H54 (cell line): ENCODE measurements at regions not wholly inside any gene's neighbourhood (a gene's known extent, or its start where the extent isn't known, plus 50 kb on each side); places are given as distances from the start of the nearest gene placed in this dataset.

Experiments used
- DNase-seq: peaks from one replicate; pipeline ENCODE4 v3.0.0; 2011; ENCODE audit warnings: low spot score, mixed read lengths; ENCODE audit not compliant: insufficient read length
- FAIRE-seq: peaks from 3 replicates; lab custom pipeline; 2011; peaks lifted over from hg19 to GRCh38; lab: Jason Lieb, UNC
- POLR2A ChIP-seq: IDR thresholded peaks from 2 replicates; pipeline ENCODE4 v1.6.1; 2011; ENCODE audit warnings: low read depth, mild to moderate bottlenecking, low read length

DNA sequence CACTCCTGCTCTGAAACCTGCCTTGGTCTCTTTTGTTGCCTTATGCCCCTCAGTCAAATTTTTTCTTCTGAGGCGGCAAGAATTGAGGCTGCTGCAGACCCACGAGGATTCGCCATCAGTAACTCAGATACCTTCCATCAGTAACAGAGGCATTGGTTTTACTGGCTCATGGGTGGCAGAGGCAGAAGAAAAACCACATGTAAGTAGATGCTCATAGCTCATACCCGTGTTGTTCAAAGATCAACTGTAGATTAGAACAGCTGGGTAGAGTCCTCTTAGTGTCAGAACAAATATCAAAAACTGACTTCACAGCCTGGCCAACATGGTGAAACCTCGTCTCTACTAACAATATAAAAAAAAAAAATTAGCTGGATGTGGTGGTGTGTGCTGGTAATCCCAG lies 598.0 kb upstream of the SOX11 start:
- DNase-seq = no peak
- no peak for FAIRE-seq
- TF ChIP-seq POLR2A = no peak

DNA sequence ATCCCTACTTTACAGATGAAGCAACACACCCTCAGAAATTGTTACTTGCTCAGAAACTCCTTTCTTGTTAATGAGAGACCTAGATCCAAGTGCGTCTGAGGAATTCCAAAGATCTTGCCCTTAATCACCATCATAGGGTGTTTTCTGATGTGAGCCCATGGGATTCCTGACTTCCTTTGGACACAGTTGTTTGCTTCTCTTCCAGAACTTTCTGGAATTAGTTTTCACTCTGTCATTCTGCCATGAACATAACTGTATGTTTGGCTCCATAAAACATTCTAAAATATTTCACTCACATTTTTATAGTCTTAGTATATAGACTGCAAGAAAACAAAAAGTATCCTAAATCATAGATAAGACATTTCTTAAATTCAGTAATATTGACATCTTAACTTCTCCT lies 593.9 kb upstream of the SOX11 start:
- no peak for DNase-seq
- FAIRE-seq = no peak
- no peak for TF ChIP-seq POLR2A

DNA sequence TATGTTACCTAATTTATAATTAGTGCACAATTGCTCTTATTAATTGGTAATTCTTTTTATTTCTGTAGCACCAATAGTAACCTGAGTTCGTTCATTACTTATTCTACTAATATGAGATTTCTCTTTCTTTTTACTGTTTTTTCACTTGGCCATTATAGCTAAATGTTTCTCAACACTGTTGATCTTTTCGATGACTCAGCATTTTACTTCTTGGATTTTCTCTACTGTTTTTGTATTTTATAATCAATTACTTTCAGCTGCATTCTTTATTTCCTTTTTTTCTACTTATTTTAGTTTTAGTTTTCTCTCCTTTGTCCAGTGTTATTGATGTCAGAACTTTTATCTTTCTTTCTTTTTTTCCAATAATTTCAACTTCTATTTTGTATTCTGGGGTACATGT lies 589.4 kb upstream of the SOX11 start:
- FAIRE-seq (no peak), DNase-seq (no peak)
- no peak for TF ChIP-seq POLR2A

DNA sequence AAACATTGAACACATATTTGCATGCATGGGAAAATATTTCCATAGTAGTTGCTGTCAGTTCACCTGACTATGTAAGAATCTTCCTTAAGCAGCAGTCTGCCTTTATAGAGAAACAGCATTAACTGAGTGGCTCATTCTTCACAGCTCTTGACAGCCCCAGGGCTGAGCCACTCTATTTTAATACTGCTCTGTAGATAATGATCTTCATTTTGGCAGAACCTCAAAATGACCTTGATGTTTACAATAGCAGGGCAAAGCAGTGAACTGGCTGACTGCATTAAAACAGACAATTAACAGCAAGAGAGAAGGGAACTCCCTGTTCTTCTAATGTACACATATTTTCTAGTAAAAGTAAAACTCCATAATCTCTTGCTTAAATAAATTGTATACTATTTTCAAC lies 580.6 kb upstream of the SOX11 start:
- no peak for FAIRE-seq
- TF ChIP-seq POLR2A = no peak
- DNase-seq = no peak

DNA sequence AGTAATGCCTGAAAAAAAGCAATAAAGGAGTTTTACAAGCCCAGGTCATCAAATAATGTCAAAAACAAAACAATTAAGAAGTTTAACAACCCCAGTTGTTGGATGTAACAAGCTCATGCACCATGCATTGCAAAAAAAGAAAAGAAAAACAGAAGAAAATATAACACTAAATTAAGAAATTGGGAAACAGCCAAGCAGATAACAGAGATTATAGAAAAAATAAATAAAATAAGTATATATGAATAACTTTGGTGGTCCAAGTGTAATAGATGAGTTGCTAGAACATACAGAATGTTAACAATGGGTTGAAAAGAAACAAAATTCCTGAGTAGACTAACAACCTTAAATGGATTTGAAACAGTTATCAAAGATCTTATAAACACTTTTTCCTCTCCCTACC lies 573.1 kb upstream of the SOX11 start:
- no peak for FAIRE-seq
- no peak for TF ChIP-seq POLR2A
- DNase-seq = no peak

DNA sequence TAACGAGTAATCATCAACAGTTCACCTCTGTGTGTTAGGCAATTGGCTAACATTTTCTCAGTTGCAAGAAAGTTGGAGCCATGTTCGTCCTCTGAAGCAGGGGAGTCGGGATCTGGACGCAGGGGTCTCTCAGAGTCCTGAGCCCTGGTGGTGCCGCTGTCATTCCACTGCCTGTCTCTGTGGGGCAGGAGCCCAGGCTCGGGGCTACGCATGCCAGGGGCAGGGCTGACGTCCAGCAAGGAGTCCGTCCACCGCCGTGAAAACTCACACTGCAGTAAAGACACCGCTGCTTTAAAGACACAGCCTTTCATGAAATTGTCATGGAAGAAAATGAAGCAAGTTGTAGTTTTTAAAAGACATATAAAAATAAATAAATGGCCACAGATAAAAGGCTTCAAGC lies 571.1 kb upstream of the SOX11 start:
- TF ChIP-seq POLR2A = no peak
- DNase-seq (no peak), FAIRE-seq (no peak)

DNA sequence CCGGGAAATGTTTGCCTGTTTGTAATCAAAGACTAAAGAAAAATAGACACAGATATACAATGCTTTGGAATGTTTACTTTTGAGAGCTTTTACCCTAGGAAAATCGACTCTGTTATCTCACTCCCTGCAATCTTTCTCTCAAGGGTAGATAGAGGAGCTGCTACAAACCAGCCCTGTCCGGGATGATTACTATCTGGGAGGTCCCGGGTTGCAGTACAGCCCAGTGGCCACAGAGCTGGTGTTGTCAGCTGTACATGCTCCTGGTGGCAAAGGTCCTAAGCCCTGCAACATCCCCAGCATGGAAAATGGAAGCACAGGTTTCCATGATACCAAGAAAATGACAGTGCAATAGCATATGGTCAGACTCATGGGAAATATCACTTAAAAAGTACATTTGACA lies 570.5 kb upstream of the SOX11 start:
- no peak for FAIRE-seq
- no peak for TF ChIP-seq POLR2A
- DNase-seq = no peak

DNA sequence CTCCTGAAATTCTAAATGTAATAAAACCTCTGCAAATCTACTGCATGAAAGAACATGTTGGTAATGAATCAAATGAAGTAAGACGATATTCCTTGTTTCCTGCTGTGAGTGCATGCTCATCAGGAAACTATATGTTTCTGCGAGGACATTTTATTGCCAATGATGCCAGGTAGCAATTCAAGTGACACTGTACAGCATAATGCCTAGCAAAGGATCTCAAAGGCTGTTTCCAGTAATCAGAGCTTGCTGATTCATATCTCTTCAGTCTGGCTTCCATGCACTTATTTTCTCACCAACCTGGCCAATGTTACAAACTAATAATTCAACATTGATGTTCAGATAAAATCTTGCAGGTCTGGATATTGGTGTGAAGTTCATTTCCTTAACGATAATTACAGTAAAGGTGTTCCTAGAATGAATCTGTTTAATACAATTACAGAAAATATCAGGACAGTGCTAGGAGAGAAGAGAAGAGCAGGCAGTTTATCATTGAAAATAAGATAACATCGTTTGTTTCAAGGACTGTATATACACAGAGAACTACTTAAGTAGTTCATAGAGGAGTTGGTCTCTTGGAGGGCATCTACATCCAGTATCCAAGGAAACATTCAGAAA lies 568.5 kb upstream of the SOX11 start:
- DNase-seq = no peak
- no peak for TF ChIP-seq POLR2A
- FAIRE-seq = no peak

DNA sequence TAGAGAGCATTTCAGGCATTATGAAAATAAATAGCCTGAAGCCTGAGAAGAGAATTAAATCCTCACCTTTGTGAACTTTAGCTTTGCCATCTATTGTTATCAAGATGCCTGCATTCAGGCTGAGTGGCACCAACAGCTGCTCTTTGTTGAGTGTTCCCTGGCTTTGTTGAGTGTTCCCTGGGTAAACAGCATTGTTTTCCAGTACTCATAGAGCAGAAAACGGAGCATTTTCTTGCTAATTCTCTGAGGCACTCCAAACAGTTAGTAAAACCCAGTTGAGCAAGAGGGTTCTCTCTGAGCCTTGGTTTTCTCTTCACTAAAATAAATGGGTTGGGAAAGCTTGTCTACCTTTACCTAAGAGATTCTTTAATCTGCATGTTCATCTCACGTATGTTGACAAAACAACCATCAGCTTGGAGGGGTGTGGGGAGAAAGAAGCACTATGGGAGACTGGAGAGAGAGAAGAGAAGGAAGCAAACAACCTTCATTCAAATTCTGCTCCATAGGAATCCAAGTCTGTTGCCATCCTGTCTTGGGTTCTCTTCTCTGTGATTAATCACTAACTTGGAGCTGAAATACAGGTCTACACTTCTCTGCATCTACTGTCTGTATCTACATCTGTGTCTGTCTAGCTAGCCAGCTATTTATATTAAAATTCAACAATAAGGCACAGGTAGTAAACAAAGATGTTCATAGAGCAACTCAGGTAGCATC lies 567.0 kb upstream of the SOX11 start:
- FAIRE-seq (no peak), DNase-seq (no peak)
- no peak for TF ChIP-seq POLR2A

DNA sequence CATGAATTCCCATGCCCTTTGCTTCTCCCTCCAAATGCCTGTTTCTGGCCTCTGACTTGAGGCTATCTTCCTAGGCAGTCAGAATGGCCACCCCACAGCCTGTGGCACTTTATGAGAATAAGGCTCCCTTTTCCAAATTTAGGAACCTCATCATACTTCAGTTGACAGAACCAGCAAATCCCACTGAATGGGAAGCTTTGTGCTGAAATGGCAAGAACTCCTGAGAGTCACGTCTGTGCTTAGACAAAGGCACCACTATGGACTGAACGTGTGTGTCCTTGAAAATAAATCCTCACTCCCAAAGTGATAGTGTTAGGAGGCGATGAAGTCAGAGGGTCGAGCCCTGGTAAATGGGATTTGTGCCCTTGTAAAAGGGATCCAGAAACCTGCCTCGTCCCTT lies 559.9 kb upstream of the SOX11 start:
- no peak for FAIRE-seq
- no peak for TF ChIP-seq POLR2A
- no peak for DNase-seq

DNA sequence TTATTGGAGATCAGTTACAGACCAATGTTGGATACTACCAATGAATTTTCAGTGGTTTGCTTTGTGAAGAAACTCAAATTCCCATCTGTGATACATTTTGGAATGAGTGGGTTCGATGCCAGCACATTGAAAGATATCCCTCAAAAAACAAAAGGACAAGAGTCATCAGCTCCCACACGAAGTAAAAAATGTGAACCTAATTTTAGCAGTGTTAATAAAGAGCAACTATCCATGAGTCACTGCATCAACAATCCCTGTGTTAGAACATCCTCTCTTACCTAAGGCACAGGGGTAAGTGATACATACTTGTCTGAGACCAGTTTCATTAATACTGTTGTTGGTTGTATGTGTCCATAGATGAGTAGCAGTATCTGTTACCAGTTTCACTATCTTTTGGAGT lies 551.8 kb upstream of the SOX11 start:
- no peak for TF ChIP-seq POLR2A
- FAIRE-seq (no peak), DNase-seq (no peak)

DNA sequence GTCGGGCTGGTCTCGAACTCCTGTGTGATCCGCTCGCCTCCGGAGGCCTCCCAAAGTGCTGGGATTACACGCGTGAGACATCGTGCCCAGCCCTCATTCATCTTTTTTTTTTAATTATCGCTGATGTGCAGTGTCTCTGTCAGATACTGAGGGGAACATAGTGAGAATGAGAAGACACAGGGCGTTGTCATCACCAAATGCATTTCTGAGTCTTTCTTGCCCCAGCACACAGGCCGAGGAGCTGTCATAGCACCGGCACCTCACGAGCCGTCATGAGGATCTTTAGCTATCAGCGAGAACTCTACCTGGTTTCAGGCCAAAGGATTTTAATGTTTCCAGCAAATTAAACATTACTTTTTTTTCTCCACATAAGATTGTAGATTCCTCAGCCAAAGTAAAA lies 548.0 kb upstream of the SOX11 start:
- FAIRE-seq (no peak), DNase-seq (no peak)
- no peak for TF ChIP-seq POLR2A

DNA sequence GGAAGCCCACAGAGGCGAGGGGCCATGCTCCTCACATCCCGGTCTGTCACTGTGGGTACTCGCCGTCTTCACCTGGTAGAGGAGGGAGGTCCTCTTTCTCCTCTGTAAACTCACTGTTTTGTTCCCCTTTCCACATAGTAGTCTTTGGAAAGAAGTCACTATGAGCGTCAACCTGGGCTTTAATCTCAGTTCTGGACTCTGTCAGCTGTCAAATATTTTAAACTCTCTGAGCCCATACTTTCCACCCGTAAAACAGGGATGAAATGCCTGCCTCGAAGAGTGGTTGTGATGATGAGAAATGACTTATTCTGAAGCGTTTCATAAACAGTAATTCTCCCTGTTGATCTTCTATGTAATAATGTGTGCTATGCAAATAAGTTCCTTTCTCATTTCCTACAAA lies 547.1 kb upstream of the SOX11 start:
- DNase-seq (no peak), FAIRE-seq (no peak)
- no peak for TF ChIP-seq POLR2A

DNA sequence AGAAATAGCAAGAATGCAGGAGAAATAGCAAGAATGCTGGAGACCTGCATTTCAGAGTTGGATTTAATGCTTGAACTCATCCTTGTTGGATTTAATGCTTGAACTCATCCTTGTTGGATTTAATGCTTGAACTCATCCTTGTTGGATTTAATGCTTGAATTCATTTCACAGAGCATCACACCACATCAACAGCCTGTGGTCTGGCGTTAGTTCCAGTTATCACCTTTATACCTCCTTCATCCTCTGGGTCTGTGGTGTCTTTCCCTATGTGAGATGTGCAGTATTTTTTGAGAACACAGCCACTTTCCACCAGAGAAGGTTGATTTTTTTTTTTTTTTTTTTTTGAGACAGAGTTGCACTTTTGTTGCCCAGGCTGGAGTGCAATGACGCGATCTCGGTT lies 546.4 kb upstream of the SOX11 start:
- no peak for TF ChIP-seq POLR2A
- no peak for FAIRE-seq
- DNase-seq = no peak

DNA sequence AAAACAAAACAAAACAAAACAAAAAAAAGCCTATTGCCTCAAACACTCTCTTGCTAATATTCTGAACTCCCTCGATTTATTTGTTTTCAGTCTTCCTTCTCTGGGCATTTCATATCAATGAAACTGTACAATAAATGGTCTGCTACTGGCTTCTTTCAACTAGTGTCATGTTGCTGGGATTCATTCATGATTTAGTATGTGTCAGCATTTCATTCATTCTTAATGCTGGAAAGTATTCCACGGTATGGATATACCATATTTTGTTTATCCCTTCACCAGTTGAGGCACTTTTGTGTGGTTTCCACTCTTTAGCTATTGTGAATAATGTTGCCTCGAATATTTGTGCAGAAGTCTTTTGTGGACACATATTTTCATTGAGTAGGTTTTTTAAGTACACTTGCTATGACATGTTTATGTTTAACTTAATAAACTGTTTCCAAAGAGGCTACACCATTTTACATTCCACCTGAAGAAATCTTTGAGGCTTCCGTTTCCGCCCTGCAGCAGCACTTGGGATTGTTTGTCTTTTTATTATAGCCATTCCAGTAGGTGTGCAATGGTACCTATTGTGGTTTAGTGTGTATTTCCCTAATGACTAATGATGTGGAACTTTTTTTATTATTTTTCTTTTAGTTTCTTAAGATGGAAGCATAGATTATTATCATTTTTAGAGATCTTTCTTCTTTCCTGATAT lies 543.6 kb upstream of the SOX11 start:
- no peak for FAIRE-seq

More for the DNA sequence above, 543.6 kb upstream of the SOX11 start:
- TF ChIP-seq POLR2A = no peak
- DNase-seq = no peak
